SK-N-MC (cell line): ENCODE measurements at regions not wholly inside any gene's neighbourhood (a gene's known extent, or its start where the extent isn't known, plus 50 kb on each side); places are given as distances from the start of the nearest gene placed in this dataset.

Experiments
- EZH2 ChIP-seq: fragments of 200-600 bp; sonication (generic); IDR thresholded peaks from one replicate; pipeline ENCODE4 v1.6.1; 2017; ENCODE audit warnings: antibody characterized with exemption
- POLR2AphosphoS5 ChIP-seq: IDR thresholded peaks from 2 replicates; pipeline ENCODE4 v1.6.1; 2012; ENCODE audit warnings: mild to moderate bottlenecking, low read depth, low read length, borderline replicate concordance

GRCh38 chr2:78925258-78925657 is 100.2 kb upstream of the REG3G start:
- TF ChIP-seq POLR2AphosphoS5 (no peak), EZH2 (no peak)
